ENCODE measurements at regions not wholly inside any gene's neighbourhood (a gene's known extent, or its start where the extent isn't known, plus 50 kb on each side); places are given as distances from the start of the nearest gene placed in this dataset.
"Not testable (repeated sequence)": the region's sequence is repeated elsewhere in the genome, so short reads cannot be mapped to it uniquely, and the experiment has no call there.

- H3K4me1 ChIP-seq, result no peaks in the 10 kb centered on the region
- intact Hi-C loops (cut with DNase I), result no loop called here
- no peak overlapping the region for H3K4me3 ChIP-seq
- no peaks in the 10 kb centered on the region for H3K36me3 ChIP-seq
- no peak overlapping the region for H3K27ac ChIP-seq
- peaks cover 0 to 11% of the 10 kb centered on the region in 2 donors for H3K9me3 ChIP-seq
- TF ChIP-seq CTCF (IDR thresholded peaks at IDR 0.05), result no peak
- DNase-seq (no peak), ATAC-seq (no peak)
- H3K27me3 ChIP-seq, result no peaks in the 10 kb centered on the region
Observed at GRCh38 chr2:156765450-156765849, 329.3 kb downstream of the GPD2 start.

- DNase-seq (no peak), ATAC-seq (no peak)
- no peak for TF ChIP-seq CTCF (IDR thresholded peaks at IDR 0.05)
- Histone ChIP-seq H3K4me3 (no peak overlapping the region), H3K36me3 (no peaks in the 10 kb centered on the region), H3K9me3 (peaks cover 0 to 15% of the 10 kb centered on the region in 2 donors), H3K4me1 (no peaks in the 10 kb centered on the region), H3K27me3 (no peaks in the 10 kb centered on the region), H3K27ac (no peak overlapping the region)
- intact Hi-C loops (cut with DNase I), result no loop called here
Observed at GRCh38 chr2:156769802-156770201, 333.6 kb downstream of the GPD2 start.

GRCh38 chr2:156778916-156779315 lies 342.7 kb downstream of the GPD2 start:
- no peak for TF ChIP-seq CTCF (IDR thresholded peaks at IDR 0.05)
- DNase-seq (no peak), ATAC-seq (no peak)
- Histone ChIP-seq H3K27ac (no peak overlapping the region), H3K36me3 (no peaks in the 10 kb centered on the region), H3K4me3 (no peak overlapping the region), H3K27me3 (no peaks in the 10 kb centered on the region), H3K9me3 (no peaks in the 10 kb centered on the region), H3K4me1 (no peaks in the 10 kb centered on the region)
- intact Hi-C loops (cut with DNase I), result no loop called here

- DNase-seq, result no peak
- H3K27ac ChIP-seq, result no peak overlapping the region
Observed at GRCh38 chr2:156779416-156780120, 343.4 kb downstream of the GPD2 start.

GRCh38 chr2:156781677-156782076 lies 345.5 kb downstream of the GPD2 start:
- not testable (repeated sequence) for ATAC-seq

More at GRCh38 chr2:156779416-156780120, 343.4 kb downstream of the GPD2 start:
- no peaks in the 10 kb centered on the region for H3K4me1 ChIP-seq
- no peak for ATAC-seq
- no peak for TF ChIP-seq CTCF (IDR thresholded peaks at IDR 0.05)
- no peak overlapping the region for H3K4me3 ChIP-seq
- H3K36me3 ChIP-seq, result no peaks in the 10 kb centered on the region
- no peaks in the 10 kb centered on the region for H3K9me3 ChIP-seq
- no peaks in the 10 kb centered on the region for H3K27me3 ChIP-seq
- intact Hi-C loops (cut with DNase I), result no loop called here

More at GRCh38 chr2:156781677-156782076, 345.5 kb downstream of the GPD2 start:
- H3K9me3 ChIP-seq; H3K27me3 ChIP-seq; H3K27ac ChIP-seq; DNase-seq; H3K36me3 ChIP-seq; intact Hi-C loops (cut with DNase I); H3K4me3 ChIP-seq; H3K4me1 ChIP-seq: not testable (repeated sequence)

Measured in left lung (tissue), 4 donors.